SHP77 (cell line): ENCODE measurements at regions not wholly inside any gene's neighbourhood (a gene's known extent, or its start where the extent isn't known, plus 50 kb on each side); places are given as distances from the start of the nearest gene placed in this dataset.
A peak's percentile ranks its signal among the peaks of the same experiment; 100 is the strongest.

Experiments
- DNase-seq, 2 experiments: peaks; one replicate each; lab custom pipeline; 2025; lab: John Stamatoyannopoulos, UW

GRCh38 chr6:62670490-62671223, 384.6 kb upstream of the KHDRBS2 start:
- DNase-seq = no peak

DNA sequence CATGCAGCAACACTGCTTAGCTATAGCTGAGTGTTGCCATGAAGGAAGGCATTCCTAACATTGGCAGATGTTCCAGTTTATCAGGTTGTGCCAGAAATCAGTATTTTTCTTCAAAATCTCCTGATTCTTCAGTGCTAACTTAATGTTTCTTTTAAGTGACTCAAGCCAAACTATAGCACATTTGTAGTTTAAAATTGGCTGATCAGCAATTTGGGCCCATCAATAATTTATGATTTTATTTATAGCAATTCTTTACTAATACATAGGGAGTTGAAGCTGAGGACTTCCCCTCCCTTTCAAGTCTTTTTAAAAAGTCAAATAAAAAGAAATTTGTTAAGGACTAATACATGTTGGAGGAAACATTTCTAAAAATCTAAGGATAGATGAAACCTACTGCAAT, 383.8 kb upstream of the KHDRBS2 start:
- no peak for DNase-seq

DNA sequence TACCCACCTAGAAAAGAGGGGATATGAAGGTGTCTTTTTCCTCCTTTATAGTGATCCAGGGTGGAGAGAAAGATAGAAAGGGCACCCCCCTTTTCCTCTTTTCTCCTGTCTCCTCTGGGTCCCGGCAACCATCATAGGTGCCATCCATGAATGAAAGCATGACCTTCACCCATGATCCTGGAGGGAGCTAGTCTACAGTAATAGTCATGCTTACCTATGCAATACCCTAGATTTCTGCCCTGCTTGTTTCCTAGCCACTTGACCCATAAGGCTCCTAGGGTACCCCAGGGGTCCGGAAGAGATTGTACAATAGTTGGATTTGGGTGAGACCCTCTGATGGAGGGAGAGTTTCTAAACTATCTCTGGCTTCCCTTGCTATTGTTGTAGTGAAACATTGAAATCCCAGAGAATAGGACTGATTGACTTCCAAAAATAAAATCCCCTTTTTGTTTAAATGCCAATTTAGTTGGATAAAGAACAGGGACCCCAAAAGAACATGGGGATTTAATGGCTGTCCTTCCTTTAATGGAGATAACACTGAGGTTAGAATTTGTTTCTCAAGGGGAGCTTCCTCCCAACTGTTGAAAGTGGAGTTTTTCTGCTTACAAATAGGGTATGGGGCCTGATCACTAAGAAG, 366.8 kb upstream of the KHDRBS2 start:
- no peak for DNase-seq

- no peak for DNase-seq
Measured at GRCh38 chr6:62645274-62645673, 359.2 kb upstream of the KHDRBS2 start.

DNA sequence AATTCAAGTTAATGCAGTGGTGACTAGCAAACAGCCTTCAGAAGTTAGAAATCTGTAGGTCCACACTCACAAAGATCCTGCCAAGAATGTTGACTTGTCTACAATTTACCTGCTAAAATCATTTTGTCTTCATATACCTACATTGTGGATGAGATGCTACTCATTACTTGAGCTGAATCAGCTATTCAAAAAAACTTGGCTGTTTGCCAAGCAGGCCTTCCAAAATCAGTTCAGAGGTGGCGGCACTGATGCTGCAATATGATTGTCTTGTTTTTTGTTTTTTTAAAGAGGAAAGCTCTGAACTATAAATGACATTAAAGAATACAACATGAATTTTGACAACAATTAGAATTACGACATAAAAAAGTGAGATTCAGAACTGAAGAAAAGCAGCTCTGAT, 354.7 kb upstream of the KHDRBS2 start:
- peak in 1 of 2 experiments; percentile 19 for DNase-seq

GRCh38 chr6:62626661-62627060, 340.6 kb upstream of the KHDRBS2 start:
- no peak for DNase-seq

GRCh38 chr6:62623846-62624532, 338.0 kb upstream of the KHDRBS2 start:
- DNase-seq = no peak

- DNase-seq = no peak
Measured at GRCh38 chr6:62615366-62616015, 329.5 kb upstream of the KHDRBS2 start.

DNA sequence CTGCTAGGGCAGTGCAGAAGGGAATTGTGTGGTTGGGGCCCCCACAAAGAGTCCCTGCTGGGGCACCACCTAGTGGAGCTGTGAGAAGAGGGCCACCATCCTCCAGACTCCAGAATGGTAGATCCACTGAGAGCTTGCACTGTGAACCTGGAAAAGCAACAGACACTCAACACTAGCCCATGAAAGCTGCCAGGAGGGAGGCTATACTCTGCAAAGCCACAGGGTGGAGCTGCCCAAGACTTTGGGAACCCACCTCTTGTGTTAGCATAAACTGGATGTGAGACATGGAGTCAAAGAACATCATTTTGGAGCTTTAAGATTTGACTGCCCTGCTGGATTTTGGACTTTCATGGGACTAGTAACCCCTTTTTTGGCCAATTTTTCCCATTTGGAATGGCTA, 328.4 kb upstream of the KHDRBS2 start:
- DNase-seq = no peak

- DNase-seq = no peak
Measured at GRCh38 chr6:62613928-62614327, 327.9 kb upstream of the KHDRBS2 start.

DNA sequence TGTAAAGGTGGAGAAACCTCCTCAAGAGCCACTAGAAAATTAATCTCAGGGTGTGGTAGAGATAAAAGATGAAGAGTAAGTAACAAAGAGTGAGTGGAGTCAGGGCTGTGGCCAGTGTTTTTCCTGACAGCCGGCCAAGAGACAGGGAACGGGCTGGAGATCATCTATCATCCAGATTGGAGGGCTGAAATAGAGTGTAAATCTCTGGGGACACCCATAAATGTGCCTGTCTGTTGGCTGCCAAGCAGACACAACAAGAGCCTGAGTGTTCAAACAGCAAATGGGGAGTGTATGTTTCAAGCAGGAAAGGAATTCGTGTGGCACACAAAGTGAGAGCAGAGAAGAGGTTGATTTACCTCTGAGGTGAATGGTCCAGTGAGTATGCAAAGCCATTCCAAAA, 326.4 kb upstream of the KHDRBS2 start:
- no peak for DNase-seq

DNA sequence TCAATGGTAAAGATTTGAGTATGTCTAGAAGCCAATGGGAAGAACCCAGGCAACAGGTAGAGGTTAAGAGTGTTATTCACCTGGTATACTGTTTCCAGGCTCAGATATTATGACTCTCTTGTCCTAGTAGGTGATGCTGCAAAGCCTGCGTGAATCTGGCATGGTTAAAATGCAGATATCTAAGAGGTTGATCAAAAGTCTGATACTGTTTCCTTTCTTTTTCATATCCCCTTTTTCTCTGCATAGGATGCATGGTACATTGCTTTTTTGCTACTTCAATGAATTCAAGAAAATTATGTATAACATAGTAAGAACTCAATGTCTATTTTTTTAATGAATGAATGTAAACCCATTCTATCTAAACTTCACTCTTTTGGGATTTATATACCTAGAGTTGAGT, 284.3 kb upstream of the KHDRBS2 start:
- no peak for DNase-seq

- DNase-seq = no peak
Measured at GRCh38 chr6:62541502-62541901, 255.5 kb upstream of the KHDRBS2 start.

GRCh38 chr6:62530985-62531384, 245.0 kb upstream of the KHDRBS2 start:
- no peak for DNase-seq

GRCh38 chr6:62528894-62529526, 243.0 kb upstream of the KHDRBS2 start:
- no peak for DNase-seq

GRCh38 chr6:62523630-62524029, 237.6 kb upstream of the KHDRBS2 start:
- DNase-seq = no peak

- no peak for DNase-seq
Measured at GRCh38 chr6:62519574-62519973, 233.5 kb upstream of the KHDRBS2 start.

DNA sequence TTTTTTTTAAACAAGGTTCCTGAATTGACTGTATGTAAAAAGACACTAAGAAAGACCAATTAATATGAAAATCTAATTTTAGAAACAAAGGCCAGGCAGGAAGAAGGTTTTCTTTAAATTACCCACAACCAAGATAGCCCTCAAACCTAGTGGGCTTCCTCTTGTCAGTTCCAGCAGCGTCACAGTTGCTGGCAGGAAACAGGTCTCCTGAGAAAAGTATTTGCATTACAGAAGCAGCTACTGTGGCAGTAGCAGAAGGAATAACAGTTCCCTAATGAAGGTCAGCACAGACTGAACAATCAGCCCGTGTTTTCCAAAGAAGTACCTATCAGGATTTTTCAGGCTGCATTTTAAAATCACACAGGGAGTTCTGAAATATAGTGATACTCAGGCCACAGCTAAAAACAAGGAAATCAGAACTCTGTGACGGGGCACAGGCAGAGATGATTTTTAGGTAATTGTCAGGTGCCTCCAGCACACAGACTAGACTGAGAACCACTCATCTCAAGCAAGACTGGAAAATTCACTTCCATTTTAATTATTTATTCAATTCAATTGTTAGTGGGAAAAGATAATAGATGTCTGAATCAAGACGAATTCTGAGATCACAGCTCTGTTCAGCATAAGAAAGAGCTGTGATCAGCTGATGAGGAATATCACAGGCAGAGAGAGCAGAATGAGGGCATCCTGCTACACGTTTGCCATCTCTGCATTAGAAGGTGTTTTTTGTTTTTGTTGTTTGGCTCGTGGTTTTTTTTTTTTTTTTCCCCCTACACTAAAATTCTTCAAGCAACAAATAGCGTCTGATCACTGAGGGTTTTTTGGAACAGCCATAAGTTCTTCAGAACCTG, 230.5 kb upstream of the KHDRBS2 start:
- peak; percentile 28 to 42 for DNase-seq

GRCh38 chr6:62492192-62492822, 206.3 kb upstream of the KHDRBS2 start:
- DNase-seq = no peak

DNA sequence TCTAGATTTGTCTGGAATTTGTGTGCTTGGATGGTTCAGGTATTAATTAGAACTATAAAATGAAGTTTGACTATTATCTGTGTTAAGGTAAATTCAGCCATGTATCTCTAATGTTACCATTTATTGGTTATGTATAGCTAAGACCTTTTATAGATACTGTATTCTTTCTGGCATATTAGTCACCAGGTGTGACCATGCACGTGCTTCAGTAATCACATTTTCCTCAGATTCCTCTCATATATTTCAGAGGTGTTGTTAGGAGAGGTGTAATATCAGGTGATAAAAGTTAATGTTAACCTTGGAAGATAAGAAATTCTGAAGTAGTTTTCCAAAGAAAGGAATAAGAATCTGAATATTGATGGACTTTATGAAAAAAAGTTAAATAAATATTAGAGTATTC, 194.5 kb upstream of the KHDRBS2 start:
- no peak for DNase-seq

DNA sequence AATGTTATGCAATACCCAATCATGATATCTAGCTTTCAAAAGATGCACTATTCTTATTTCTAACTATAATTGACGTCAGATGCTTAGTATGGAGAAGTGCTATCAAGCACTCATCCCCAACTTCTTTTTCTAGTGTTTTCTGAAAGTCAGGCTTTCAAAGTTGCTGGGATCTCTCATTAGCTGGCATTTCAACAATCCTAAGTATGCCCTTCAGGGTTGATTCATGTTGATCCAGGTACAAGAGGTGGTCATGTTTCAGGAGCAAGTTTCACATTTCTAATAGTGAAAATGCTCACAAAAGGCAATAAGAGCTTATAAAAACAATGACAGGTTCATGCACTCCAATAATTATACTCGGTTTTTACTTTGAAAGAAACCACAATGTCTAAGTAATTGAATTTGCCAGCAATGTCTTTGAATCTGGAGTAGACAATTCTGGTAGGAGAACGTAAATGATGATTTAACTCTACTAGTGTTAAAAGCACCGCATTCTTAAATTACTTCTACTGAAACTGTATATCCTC, 193.7 kb upstream of the KHDRBS2 start:
- DNase-seq = no peak
